Stimulated activated CD8-positive, alpha-beta memory T cell treated with anti-CD3 and anti-CD28 coated beads, Interleukin-7, amount 100 ng/mL, for 1 hour (primary cell): ENCODE measurements at regions not wholly inside any gene's neighbourhood (a gene's known extent, or its start where the extent isn't known, plus 50 kb on each side); places are given as distances from the start of the nearest gene placed in this dataset.
"Not testable (repeated sequence)": the region's sequence is repeated elsewhere in the genome, so short reads cannot be mapped to it uniquely, and the experiment has no call there.

ENCODE experiments used
- DNase-seq, 2 donors: peaks; one replicate each; pipeline ENCODE4 v3.0.0-alpha.2; 2020; ENCODE audit warnings: low read depth in 2 of 2

DNA sequence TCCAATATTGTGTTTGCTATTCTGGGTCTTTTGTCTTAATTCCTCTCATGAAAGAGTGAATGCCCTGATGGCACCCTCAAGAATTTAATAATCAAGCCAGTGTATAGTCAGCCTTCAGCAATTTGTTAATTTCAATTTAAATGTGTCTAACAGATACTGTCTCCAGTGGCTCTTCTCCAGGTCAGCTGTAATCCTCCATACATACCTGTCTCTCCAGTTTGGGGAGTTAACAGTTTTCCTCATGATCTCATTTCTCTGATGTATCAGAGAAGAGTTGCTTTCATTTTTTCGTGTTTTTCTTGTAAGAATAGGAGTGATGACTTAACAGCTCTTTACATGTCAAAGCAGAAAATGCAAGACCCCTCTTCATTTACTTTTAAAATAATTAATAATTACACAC lies 500.3 kb upstream of the RORB start:
- no peak for DNase-seq

DNA sequence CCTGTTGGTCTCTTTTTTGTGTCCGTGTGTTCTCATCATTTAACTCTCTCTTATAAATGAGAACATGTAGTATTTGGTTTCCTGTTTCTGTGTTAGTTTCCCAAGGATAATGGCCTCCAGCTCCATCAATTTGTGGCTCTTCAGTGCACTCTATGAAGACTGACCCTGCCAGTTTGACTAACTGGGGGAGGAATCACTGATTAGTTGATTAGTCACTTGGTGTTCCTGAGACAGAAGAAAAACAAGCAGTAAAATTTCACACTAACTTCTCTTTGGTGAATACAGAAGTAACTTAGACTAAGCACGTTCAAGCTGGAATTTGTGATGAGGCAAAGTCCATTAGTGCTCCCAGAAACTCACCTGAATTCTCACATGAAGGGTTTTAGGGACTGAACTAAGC lies 495.8 kb upstream of the RORB start:
- no peak for DNase-seq

DNA sequence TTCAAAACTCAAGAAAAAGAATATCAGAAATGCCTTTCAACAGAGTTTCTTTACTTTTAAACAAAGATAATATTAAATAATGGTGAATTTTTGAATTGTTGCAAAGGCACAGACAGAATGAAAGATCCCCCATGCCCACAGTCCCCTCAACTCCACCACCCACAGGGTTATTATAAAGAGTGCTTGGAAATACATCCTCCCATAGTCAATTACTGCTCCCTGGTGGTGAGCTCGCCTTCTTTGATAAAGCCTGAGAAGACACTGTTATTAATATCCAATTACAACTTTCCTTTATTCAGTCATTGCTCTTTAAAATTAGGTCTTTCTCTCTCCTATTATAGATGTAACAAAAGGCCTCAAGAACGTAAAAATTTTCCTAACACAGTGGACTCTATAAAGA lies 490.2 kb upstream of the RORB start:
- no peak for DNase-seq

DNA sequence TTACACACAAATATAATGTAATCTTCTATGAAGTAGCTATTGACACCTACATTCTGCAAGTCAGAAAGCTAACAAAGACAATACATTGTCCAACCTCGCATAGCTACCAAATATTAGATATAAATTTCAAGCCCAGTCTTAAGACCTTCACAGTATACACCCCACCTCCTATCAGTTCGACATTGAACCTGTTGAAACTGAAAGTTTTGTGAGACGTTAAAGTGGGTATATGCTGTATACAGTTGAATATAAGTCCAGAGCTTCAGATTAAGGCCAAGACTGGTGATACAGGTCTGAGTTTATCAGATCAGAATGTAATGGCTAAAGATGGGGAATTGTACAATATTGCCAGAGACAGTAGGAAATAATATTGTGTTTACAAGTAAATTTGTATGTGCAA lies 489.3 kb upstream of the RORB start:
- no peak for DNase-seq

DNA sequence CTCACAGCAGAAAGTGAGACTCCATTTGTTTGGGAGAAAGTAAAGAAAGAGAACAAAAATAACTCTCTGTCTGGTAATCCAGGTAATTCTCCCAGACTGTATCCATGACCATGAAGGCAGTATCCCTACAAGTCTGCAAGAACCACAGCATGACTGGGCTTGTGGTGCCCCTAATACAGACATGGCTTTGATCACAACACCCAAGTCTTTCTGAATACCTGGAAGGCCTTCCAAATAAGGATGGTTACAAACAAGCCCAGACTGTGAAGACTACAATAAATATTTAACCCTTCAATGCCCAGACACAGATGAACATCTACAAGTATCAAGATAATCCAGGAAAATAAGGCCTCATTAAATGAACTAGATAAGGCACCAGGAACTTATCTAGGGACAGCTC lies 481.1 kb upstream of the RORB start:
- DNase-seq, result no peak

DNA sequence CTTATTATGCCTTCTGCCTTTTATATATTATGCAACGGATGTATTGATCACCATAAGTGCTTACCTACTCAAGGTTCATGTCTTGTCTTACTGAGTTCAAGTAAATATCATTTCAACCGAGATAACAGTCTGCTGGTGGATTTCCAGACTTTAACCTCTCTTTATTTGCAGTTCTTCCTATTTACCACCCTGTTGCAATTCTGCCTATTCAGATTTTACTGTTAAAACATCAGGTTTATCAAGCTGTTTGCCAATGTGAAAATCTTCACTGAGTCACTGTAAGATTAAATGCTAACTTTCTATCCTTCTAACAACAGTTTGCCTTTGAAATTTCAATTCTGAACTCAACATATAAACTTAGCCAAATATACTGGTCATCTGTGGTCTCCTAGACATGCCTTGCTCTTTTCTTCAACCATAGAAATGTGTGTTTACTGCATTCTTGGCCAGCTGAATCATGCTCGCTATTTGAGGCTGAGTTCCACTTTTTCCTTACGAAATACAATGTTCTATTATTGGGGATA lies 471.7 kb upstream of the RORB start:
- no peak for DNase-seq

DNA sequence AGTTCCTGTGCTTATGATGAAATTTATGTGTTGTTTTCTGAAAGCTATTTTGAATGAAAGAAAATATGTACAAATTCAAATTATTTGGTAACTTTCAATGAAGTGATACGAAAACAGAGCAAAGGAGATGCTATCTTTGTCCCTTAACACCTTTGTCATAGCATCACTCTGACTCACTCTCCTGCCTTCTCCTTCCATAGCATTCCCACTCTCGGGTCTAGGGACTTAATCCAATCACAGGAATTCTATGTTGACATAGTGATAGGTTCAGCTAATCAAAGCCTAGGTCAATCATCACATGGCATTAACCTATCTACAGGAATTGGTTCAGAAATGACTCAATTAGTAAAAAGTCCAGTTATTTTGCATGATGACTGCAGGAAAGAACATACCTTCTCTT lies 464.7 kb upstream of the RORB start:
- DNase-seq, result no peak

DNA sequence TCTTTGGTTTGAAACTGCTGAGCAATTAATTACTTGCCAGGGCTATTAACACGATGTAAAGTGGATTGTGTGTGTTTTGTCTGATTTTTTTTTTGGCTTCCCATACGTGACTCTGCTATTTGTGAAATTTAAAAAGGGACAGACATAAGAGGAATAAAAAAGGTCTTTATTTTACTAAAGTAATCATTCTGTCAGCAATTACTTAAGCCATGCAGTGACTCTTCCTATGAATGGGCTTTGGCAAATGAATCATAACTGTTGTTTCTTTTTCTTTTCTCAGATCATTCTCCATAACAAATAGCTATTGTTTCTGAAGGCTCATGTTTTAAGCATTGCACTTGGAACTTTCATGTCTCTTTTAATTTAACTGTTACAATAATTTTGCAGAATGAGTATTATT lies 461.3 kb upstream of the RORB start:
- no peak for DNase-seq

DNA sequence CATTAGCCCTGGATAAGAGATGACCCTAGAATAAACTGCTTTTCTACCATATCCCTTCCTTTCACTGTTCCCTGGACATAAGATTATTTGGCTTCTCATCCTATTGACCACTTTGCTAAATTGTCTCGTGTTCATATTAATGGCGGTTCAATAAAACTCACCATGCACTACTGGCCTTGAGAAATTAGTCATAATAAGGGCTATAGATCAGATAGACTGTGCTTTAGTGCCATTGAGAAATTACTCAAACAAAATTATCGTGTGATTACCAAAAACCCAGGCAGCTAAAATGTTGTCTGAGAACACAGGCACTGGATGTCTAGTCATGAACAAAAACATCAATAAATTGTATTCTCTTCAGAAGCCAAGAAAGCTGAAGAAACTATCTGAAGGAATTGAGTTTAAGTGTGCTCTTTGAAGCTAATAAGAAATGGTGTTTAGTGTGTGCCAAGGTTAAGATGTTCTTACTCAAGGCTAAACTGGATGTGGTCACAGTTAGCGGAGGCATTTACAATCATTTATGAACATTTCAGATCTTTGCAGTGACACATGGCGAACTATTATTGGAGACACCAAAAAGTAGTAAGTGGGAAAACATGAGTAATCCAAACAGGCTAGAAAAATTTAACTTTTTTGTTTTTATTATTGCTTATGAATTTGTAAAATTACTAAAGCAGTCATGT lies 460.4 kb upstream of the RORB start:
- no peak for DNase-seq

DNA sequence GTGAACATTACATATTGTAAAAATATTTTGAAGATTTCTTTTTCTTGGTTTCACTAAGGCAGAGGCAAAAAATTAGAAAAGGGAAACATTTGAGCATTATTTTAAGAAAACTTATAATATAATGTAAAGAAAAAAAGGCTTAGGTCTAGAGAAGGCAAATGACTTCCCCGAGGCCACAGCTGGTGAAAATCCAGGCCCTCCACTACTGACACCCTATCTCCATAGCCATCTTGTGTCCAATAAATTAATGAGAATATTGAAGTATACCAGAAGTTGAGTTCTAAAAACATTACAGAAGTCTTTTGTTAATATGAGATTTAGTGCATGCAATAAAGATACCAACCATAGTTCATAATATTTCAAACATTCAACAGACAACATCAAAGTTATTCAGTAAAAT lies 459.9 kb upstream of the RORB start:
- DNase-seq, result no peak

DNA sequence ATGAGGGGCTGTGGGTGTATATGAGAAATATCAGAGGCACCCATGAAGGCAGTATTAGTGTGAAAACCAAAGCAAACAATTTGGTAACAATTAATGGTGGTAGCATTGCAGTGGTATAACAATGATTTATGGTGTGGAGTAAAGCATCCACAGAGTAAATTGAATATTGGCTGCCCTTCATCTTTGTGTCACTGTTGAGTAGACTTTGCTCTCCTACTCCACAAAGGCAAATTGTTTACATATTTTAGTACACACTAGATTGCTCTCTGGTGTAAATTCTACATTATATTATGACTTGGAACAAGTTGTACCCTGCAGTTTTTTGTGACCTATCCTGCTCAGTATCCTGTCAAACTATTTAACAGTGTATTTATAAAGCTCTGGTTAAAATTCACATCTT lies 455.5 kb upstream of the RORB start:
- no peak for DNase-seq

DNA sequence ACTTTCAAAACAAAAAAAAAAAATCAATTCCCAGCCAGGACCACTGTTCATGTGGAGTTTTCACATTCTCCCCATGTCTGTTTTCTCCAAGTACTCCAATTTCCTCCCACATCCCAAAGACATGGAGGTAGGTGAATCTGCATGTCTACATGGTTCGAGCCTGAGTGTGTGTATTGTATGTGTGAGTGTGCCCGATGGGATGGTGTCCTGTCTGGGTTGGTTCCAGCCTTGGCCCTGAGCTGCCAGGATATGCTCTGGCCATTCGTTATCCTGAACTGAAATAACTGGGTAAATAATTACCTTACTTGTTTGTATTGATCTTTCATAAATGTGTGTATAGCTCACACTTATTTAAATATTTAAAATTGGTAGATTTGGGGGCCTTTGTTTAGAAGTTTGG lies 452.3 kb upstream of the RORB start:
- DNase-seq, result no peak

DNA sequence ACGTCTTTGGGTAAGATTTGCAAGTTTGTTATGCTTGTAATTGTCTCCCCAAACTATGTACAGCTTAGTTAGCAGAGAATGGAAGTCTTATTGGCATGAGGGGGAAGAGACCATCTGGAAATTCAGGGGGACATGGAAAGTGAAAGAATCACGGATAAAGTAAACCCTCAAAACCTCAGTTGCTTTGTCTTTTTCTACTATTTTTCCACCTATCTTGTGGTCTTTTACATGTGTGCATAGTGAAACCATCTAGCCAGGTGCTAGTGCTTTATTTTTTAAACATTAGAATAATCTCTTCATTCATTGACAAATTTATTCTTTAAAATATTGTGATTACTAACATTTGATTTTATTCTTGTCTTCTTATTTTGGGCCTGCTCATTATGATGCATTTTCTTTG lies 441.1 kb upstream of the RORB start:
- DNase-seq, result no peak

DNA sequence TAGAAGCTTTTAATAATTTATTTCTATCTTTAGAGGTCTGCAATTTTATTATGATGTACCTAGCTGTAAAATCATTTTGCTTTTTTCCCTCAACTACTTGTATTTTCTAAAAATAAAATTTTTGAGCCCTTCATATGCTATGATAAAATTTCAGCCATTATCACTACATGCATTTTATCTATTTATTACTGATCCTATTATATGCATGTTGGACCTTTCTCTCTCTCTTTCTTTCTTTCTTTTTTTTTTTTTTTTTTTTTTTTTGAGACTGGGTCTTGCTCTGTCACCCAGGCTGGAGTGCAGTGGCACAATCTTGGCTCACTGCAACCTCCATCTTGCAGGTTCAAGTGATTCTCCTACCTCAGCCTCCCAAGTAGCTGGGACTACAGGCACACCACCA lies 440.1 kb upstream of the RORB start:
- not testable (repeated sequence) for DNase-seq

DNA sequence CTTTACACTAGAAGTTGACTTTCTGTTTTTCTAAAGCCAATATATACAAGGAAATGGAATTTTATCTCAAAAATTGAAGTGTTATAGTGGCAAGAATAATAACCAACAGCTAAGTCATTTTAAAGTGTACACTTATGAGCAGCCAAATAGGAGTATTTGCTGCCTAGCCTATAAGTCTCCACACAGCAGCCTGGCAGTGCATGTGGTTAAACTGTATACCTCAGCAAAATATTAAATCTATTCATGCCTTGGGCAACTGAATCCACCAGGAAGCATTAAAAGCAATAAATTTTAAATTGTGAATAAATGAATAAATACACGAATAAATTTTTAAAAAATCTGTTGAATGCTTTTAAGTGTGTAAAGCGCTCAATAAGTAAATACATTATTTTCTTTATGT lies 432.4 kb upstream of the RORB start:
- DNase-seq, result no peak

DNA sequence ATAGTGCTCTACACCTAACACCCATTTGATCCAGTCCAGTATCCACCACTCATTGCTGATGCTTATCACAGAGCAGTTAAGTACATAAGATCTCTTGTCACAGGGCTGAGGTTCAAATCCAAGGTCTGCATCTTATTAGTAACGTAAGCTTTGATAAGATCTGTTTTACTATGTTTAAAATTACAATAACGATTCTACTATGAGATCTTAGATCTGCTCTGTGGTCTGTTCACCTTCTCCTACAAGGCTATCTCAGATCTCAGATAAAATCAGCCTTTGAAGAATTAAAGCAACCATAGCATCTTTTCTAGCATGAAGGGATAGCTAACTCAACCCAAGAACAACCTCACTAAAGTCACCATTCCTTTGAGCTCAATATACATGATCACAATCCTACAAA lies 431.0 kb upstream of the RORB start:
- no peak for DNase-seq

DNA sequence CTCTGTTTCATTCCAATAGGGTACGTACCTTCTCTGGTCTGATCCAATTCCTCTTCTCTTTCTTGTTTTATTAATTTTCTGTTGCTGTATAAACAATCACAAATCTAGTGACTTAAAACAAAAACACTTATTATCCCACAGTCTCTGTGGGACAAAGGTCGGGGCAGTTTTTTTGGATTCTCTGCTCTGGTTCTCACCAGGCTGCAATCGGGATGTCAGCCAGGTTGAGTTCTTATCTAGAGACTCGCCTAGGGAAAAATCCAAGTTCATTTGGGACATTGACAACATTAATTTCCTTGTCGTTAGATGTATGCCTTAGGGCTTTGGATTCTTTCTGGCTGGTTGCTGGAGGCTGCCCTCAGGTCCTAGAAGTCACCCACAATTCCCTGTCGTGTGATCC lies 430.5 kb upstream of the RORB start:
- no peak for DNase-seq

DNA sequence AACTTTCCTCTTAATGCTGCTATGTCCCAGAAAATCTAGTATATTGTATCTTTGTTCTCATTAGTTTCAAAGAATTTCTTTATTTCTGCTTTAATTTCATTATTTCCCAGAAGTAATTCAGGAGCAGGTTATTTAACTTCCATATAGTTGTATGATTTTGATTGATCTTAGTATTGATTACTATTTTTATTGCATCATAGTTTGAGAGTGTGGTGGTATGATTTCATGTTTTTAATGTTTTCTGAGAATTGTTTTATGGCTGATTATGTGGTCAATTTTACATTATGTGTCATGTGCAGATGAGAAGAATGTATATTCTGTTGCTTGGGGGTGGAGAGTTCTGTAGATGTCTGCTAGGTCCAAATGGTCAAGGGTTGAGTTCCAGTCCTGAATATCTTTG lies 425.6 kb upstream of the RORB start:
- no peak for DNase-seq

DNA sequence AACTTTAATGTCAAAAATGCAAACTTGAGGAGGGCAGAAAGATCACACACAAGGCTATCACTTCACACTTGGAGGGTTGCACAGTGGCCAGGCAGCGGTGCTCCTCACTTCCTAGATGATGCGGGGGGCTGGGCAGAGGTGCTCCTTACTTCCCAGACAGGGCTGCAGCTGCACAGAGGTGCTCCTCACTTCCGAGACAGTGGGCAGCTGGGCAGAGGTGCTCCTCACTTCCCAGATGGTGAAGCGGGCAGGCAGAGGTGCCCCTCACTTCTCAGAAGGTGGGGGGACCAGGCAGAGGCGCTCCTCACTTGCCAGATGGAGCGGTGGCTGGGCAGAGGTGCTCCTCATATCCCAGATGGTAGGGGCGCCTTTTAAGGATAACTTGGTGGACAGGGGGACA lies 423.2 kb upstream of the RORB start:
- no peak for DNase-seq

DNA sequence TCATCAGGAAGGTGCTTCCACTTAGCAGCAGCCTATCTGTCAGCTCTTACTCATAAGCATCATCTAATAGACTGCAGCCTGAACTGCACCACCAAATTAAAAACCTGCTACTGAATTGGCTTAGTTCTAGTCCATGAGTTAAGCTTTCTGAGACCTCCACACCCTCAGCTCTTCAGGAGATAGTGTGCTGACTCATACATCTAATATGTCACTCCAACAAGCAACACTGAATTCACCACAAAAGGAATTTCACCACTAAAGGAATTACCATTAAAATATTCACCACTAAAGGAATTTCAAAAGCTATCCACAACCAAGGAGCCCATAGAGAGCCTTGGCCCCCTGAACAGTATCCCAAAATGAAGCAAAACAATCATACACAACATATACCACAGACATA lies 418.5 kb upstream of the RORB start:
- DNase-seq, result no peak

DNA sequence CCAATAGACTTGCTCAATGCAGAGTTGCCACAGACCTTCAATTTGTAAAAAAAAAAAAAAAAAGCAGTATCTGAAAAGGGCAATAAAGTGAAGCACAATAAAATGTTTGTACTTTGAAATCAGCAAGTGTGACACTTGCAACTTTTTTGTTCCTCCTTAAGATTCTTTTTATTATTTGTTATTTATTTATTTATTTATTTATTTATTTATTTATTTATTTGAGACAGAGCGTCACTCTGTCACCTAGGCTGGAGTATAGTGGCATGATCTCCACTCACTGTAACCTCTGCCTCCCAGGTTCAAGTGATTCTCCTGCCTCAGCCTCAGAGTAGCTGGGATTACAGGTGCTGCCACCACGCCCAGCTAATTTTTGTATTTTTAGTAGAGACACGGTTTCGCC lies 416.5 kb upstream of the RORB start:
- DNase-seq, result not testable (repeated sequence)

DNA sequence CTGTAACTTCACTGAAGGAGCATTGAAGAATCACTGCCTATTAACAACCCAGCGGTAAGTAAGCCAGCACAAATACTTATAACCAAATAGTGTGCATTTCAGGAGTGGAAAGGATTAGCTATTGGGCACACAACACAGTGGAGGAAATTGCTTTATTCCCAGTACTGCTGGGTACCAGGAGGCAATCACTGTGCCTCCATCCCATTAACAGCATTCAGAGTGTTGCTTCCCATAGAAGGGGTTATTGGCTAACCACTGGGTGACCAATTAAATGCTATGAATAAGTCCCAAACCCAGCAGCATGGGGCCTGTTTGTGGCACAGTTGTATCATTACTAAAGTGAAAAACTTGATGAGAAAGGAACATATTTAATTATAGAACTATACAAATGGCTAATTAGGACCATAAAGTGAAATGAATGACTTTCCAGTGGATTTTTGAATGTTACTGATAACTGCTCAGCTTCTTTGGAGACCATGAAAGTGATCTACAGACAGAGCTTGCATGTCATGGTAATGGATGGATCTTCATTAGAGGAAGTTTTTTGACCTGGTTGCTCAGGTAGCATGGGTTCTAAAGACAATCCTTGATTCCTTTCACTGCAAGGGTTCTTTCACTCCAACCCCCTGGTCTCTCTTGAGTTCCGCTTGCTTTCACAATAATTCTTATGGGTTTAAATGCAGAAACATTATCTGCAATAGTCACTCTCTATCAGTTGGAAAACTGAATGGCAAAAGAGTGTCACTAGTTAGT lies 413.3 kb upstream of the RORB start:
- DNase-seq, result no peak

DNA sequence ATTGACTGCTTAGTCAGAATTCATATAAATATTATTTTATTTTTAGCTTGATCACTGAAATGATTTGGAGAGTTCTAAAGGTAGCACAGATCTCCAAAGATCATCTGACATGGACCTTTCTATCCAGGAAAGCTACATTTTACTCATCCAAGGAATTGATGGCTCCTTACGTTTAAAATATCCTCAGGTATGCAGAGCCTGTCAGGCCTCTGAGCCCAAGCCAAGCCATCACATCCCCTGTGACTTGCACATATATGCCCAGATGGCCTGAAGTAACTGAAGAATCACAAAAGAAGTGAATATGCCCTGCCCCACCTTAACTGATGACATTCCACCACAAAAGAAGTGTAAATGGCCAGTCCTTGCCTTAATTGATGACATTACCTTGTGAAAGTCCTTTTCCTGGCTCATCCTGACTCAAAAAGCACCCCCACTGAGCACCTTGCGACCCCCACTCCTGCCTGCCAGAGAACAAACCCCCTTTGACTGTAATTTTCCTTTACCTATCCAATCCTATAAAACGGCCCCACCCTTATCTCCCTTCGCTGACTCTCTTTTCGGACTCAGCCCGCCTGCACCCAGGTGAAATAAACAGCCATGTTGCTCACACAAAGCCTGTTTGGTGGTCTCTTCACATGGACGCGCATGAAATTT lies 411.6 kb upstream of the RORB start:
- not testable (repeated sequence) for DNase-seq
